NCI-H526 (cell line): ENCODE measurements at regions not wholly inside any gene's neighbourhood (a gene's known extent, or its start where the extent isn't known, plus 50 kb on each side); places are given as distances from the start of the nearest gene placed in this dataset.

Experiments
- DNase-seq, 2 experiments: peaks; one replicate each; lab custom pipeline; 2025; lab: John Stamatoyannopoulos, UW

- DNase-seq: no peak
Measured at GRCh38 chr2:228864131-228864530, 407.0 kb downstream of the PID1 start.

DNA sequence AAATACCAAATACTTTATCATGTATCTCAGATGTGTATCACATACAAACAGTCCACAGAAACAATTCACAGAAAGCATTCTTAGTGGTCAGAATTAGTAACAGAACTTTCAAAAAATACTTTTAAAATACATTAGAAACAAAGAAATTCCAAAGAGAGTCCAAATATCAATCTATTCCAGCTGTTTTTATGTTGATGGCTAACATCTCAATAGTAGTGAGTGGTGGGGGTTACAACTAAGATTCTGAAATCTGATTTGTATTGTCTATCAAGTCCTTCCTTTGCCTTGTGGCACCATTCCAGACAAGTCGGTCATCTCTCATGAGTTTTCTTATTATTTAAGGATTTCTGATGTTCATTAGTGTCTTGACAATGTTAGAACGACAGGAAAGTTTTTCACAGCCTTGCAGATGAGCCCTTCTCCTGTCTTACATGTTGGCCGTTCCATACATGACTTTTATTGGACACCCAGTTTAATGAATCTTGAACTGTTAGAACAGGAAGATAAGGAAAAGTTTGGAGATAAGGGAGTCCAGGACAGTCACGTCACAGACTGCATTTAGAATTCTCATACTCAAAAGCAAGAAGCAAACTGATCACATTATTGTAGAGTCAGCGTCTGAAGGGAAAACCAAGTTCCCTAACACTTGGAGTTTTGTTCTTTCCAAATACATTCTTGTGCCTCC lies 410.3 kb downstream of the PID1 start:
- no peak for DNase-seq

DNA sequence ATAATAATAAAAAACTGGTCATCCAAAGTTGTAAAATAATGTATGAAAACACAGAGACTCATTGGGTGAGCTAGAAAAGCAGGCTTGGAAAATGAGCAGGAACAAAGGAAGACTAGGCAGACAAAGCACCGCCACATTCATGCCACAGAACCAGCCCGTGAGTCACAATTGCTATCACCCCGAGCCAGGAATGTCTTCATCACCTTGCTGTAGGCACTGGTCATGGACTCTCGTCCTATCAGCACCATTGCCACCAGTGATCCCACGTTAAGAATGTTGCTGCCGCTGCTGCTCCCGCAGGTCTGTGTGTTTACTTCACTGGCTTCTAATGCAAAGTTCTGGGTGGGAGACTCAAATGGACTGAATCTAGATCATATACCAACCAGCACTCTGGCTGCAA lies 417.9 kb downstream of the PID1 start:
- no peak for DNase-seq

DNA sequence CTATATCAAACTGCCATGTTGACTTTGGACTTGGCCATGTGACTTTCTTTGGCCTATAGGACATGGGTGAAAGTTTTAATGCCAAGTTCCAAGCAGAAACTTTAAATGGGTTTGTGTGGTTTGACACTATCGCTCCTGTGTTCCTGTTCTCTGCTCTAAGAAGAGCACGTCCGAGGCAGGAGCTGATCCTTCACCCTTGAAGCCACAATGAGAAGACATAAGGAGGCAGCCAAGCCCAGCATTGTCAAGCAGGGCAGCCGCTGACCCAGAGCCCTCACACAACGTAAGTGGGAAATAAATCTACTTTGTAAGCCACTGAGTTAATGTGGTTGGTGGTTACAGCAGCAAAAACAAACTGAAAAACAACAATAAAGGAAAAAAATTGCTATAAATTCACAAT lies 422.4 kb downstream of the PID1 start:
- DNase-seq: no peak

- DNase-seq: no peak
Measured at GRCh38 chr2:228847684-228848083, 423.4 kb downstream of the PID1 start.

GRCh38 chr2:228846161-228846560 lies 424.9 kb downstream of the PID1 start:
- no peak for DNase-seq

DNA sequence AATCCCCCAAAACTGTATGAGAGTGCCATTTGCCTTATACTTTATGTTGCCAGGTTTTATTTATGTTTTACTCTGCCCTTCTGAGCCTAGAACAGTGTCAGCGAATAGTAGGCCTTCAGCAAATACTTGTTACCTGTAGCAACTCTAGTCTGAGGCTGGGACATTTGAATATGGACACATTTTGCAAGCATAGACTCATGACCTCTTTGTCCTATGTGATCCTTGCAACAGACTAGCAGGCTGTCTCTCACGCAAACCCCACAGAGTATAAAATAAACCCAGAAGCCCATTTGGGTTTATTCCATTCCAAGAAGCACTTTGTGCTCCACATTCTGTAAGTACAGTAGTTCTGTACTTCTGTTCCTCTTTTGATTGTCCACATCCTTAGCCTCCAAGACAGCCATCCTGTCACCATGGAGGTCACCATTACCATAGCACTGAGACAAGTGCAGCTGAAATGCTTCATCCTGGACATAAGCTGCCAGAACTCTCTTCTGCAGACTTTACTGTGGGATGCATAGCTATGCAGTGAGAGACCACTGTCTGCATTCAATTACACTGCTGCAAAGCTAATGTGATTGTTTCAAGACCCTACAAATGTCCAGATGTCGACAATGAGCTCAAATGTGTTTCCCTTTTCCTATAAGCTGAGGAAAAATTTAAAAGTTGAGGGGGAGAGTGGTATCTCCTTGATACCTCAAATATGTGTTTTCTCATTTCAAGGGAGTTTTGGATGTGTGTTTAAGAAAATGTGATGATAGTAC lies 425.7 kb downstream of the PID1 start:
- DNase-seq: no peak

DNA sequence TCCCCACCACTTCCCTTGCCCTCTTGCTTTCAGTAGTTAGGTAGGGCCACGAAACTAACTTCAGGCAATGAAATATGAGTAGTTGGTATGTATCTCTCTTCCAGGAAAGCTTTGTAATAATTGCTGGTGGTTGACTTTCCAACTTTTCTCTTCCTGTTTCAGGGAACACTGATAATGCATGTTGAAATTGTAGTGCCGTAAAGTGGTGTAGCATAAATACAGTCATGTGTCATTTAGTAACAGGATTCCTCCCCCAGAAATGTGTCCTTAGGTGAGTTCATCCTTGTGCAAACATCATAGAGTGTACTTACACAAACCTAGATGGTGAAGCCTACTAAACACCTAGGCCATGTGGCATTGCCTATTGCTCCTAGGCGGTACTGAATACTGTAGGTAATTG lies 429.2 kb downstream of the PID1 start:
- DNase-seq: no peak

DNA sequence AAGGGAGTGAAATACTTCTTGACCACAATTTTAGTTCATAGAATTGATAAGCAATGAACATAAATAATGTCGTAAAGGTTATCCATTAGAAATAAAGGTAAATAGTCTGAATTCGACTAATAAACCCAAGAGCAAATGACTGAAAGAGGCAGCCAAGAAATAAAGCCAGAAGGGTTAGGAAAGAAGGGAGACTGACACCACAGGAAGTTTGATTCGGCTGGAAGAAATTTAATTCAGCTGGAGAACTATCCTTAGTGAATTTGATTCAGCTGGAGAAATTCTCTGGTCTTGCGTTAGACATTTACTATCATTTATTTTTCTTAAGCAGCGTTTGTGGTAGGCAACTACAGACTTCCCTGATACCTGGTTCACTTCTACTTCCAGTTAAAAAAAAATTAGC lies 429.6 kb downstream of the PID1 start:
- DNase-seq: no peak

DNA sequence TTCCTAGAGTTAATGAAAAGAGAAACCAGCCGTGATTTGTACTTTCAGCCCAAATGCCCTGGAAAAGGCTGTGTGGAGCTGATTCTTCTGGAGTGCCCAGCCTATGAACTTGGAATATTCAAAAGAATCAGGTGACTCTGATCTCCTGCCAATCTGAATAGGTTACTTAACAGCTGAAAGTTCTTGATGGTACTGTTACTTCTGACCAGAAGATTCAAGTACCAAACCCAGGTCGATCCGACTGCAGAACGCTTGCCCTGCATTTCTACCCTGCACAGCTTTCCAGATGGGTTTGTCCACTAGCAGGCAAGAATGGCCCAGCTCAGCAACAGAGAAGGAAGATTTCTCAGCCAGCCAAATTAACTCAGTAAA lies 430.4 kb downstream of the PID1 start:
- DNase-seq: no peak

GRCh38 chr2:228840113-228840742 lies 430.9 kb downstream of the PID1 start:
- no peak for DNase-seq

- no peak for DNase-seq
Measured at GRCh38 chr2:228839421-228839876, 431.6 kb downstream of the PID1 start.

DNA sequence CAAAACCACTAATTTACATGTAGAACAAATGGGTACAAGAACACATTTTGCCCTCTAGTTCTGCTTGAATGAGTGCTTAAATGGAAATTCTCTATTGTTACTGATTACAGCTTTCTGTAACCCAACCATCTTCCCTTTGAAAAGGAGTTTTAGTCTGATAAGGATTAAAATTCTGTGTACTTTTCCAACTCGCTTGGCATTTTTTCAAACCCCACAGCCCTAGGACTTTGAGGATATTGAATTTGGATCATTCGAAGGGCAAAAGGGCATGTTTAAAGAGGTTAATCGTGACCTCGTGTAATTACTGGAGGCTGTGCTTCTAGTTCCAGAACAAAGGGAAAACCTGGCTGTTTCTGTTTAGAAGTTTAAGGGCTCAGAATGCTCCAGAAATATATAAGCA lies 432.3 kb downstream of the PID1 start:
- no peak for DNase-seq

DNA sequence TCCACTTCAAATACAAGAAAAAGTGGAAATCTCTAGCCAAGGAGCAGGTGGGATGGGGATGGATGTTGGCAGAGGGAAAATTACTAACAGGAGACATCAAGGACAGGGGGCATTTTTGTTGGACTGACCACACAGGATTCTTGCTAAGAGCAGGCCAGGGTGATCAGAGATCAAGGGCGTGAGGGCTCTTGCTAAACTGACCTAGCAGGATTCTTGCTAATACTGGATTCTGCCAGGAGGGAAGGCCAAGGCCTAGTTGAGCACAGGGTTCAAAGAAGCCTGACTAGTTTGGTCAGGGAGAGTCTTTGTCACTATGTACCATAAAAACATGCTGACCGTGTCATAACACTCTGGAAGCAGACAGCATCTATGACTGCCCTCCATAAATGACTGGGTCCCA lies 442.7 kb downstream of the PID1 start:
- no peak for DNase-seq

DNA sequence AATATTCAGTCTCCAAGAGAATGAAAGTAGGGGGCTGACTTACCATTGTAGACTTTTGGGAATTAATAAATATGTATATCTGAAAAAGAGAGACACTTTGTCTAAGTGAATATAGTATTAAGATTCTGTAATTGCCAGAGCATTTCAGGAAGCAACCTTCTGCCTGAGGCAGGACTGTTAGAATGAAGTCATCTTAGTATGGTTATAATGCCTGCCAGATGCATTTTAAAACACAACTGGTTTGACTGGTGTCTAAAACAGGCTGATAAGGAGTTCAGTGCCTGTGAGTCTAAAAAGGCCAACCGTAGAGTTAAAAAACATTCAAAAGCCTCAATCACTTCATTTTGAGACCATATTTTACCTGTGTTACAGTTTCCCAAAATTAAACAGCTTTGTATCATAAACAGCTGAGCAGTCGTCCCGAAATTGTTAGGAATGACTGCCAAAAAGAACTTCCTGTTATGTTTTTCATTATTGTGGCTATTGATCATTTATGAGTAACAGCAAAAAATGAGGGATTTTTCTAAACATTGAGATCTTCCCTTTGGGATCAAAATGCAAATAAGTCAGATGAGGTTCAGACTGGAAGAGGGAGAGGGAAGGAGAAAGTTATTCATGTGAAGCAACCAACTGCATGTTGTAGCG lies 443.9 kb downstream of the PID1 start:
- DNase-seq: no peak

DNA sequence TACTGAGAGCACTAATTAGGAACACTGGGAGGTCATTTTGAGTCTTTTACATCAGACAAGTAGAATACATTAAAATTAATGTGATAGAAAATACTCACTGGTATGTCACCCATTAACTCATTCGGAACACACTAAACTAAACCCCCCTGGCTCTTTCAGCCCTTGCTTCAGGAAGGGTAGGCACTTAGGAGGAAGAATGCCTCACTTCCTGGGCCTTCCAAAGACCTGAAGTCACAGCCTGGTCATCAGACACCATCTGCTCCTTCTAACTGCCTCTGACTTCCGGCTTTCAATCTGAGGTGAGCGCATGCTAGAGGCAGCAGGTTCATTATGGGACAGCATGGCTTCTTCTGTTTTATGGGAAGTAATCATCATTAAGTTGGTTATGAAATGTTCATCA lies 451.4 kb downstream of the PID1 start:
- no peak for DNase-seq

- DNase-seq: no peak
Measured at GRCh38 chr2:228802181-228803071, 468.7 kb downstream of the PID1 start.

GRCh38 chr2:228801451-228801850 lies 469.6 kb downstream of the PID1 start:
- DNase-seq: no peak

GRCh38 chr2:228799208-228799588 lies 471.9 kb downstream of the PID1 start:
- no peak for DNase-seq

DNA sequence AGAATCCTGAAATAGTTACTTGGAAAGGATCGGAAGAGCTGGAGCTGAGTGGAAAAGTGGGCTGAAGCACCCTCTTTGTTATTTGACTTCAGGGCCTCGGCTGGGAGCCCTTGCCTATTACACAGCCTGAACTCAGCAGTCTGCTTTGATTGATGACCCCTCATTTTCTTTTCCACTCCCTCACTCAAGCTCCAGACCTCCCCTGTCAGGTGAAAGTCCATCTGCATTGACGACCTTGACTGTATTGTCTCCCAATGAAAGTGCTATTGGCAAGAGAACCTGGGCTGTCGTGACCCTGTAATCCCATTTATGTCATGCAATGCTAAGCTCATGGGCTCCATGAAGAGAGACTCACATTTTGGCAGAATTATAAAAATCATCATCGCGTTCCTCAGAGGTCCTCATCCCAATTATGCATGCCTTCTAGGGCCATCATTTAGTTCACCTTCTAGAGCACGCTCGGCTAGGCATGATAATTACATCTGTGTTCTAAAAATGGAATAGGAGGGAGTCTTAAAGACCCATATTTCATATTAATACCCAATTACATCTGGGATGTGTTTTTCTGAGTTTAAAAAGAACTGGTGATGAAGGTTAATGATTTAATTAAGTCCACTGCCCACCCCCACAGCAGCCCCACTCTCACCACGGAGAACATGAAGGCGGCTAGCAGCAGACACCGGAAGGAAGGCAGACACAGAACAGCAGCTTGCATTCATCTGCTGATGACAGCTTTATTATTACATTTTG lies 472.5 kb downstream of the PID1 start:
- no peak for DNase-seq

DNA sequence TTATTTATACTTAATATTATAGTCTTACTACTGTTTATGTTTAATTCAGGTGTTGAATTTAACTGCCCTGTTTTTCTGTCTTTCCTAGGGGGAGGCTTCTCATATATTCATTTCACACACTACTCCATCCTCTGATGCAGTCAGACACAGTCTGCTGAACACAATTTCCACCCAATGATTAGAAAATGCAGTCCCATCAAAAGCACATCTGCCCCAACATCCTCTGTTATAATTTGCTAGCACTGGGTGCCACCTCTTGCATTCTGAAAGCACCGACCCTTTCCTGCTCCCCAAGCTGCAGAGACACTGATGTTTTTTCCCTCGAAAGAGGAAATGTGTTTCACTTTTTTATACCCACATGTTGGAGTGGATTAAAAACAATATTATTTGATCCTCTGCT lies 474.7 kb downstream of the PID1 start:
- DNase-seq: no peak
